SK-N-SH treated with all-trans-retinoic acid at 6 μM for 48 hours (cell line): ENCODE measurements at regions not wholly inside any gene's neighbourhood (a gene's known extent, or its start where the extent isn't known, plus 50 kb on each side); places are given as distances from the start of the nearest gene placed in this dataset.

Experiments
- CREB5 ChIP-seq: fragments of 250-450 bp; sonication (Bioruptor Pico); IDR thresholded peaks from 2 replicates; pipeline ENCODE4 v1.5.1; 2020; ENCODE audit warnings: low read depth, mild to moderate bottlenecking, moderate library complexity
- PATZ1 ChIP-seq: fragments of 250-450 bp; sonication (Bioruptor Pico); IDR thresholded peaks from 2 replicates; pipeline ENCODE4 v1.8.0; 2020; ENCODE audit warnings: mild to moderate bottlenecking, moderate library complexity, borderline replicate concordance
- PPARA ChIP-seq: fragments of 250-450 bp; sonication (Bioruptor Pico); IDR thresholded peaks from 2 replicates; pipeline ENCODE4 v1.5.0; 2020; ENCODE audit warnings: mild to moderate bottlenecking, borderline replicate concordance
- TSHZ2 ChIP-seq: fragments of 250-450 bp; sonication (Bioruptor Pico); IDR thresholded peaks from 2 replicates; pipeline ENCODE4 v1.5.0; 2020; ENCODE audit warnings: mild to moderate bottlenecking, moderate library complexity
- ZC3H10 ChIP-seq: fragments of 250-450 bp; sonication (Bioruptor Pico); IDR thresholded peaks from 2 replicates; pipeline ENCODE4 v1.5.1; 2021; ENCODE audit warnings: mild to moderate bottlenecking, moderate library complexity
- ZFP3 ChIP-seq: fragments of 250-450 bp; sonication (Bioruptor Pico); IDR thresholded peaks from 2 replicates; pipeline ENCODE4 v1.5.0; 2020; ENCODE audit warnings: mild to moderate bottlenecking, moderate library complexity

- TF ChIP-seq PATZ1 (no peak), CREB5 (CRISPR knock-in tag) (no peak), ZC3H10 (no peak), TSHZ2 (CRISPR knock-in tag) (no peak), ZFP3 (no peak), PPARA (no peak)
Observed at GRCh38 chr1:215444715-215445414, 122.2 kb upstream of the KCTD3 start.
